HEK293 (cell line): ENCODE measurements at regions not wholly inside any gene's neighbourhood (a gene's known extent, or its start where the extent isn't known, plus 50 kb on each side); places are given as distances from the start of the nearest gene placed in this dataset.

Experiments
- CTCF ChIA-PET: fragments of 350-600 bp; formaldehyde crosslinking; extraction: SDS; loops from one replicate; lab custom pipeline; 2021; ENCODE audit warnings: antibody characterized with exemption; lab: Yijun Ruan, JAX
- POLR2A ChIA-PET: fragments of 300-600 bp; formaldehyde crosslinking; extraction: SDS; loops from one replicate; lab custom pipeline; 2020; ENCODE audit warnings: antibody characterized with exemption, inconsistent platforms; lab: Yijun Ruan, JAX
- H3K27ac ChIP-seq: fragments of 200-500 bp; sonication (Bioruptor generic); 2 replicates; pipeline ENCODE4 v1.5.1; 2014; ENCODE audit warnings: low read depth, low read length, control low read depth, inconsistent platforms; ENCODE audit errors: extremely low read depth
- H3K36me3 ChIP-seq, 2 experiments: fragments of 200-500 bp in 1 of 2; sonication (Bioruptor generic) in 1 of 2; 1 replicate in 1 of 2; 2 replicates in 1 of 2; pipeline ENCODE4 v1.5.1; 2014 to 2017; ENCODE audit warnings: inconsistent platforms in 2 of 2, low read length in 2 of 2; ENCODE audit not compliant: control insufficient read depth in 2 of 2, insufficient read depth in 1 of 2
- H3K4me1 ChIP-seq: fragments of 200-500 bp; sonication (Bioruptor generic); 2 replicates; pipeline ENCODE4 v1.5.1; 2014; ENCODE audit warnings: mild to moderate bottlenecking, low read length, inconsistent platforms; ENCODE audit not compliant: control insufficient read depth, insufficient read depth
- H3K4me3 ChIP-seq: 2 replicates; pipeline ENCODE4 v1.5.1; 2011; ENCODE audit warnings: low read depth, mild to moderate bottlenecking, control low read depth, low read length, moderate library complexity
- H3K9me3 ChIP-seq: fragments of 200-500 bp; sonication (Bioruptor generic); 2 replicates; pipeline ENCODE4 v1.5.1; 2014; ENCODE audit warnings: low read depth, low read length, inconsistent platforms; ENCODE audit not compliant: control insufficient read depth, insufficient read depth
- BCL11A ChIP-seq: fragments of 450-650 bp; formaldehyde crosslinking; IDR thresholded peaks from 2 replicates; pipeline ENCODE4 v1.5.1; 2016; ENCODE audit warnings: low read depth, missing biosample characterization, missing genetic modification characterization
- KLF17 ChIP-seq: fragments of 450-650 bp; formaldehyde crosslinking; IDR thresholded peaks from 2 replicates; pipeline ENCODE4 v1.5.1; 2016; ENCODE audit warnings: missing biosample characterization, missing genetic modification characterization
- PRDM2 ChIP-seq: fragments of 450-650 bp; formaldehyde crosslinking; IDR thresholded peaks from 2 replicates; pipeline ENCODE4 v1.5.1; 2016; ENCODE audit warnings: missing biosample characterization, missing genetic modification characterization, borderline replicate concordance
- SP3 ChIP-seq: fragments of 450-650 bp; formaldehyde crosslinking; IDR thresholded peaks from 2 replicates; pipeline ENCODE4 v1.5.1; 2016; ENCODE audit warnings: missing biosample characterization, missing genetic modification characterization
- SP7 ChIP-seq: fragments of 450-650 bp; formaldehyde crosslinking; IDR thresholded peaks from 2 replicates; pipeline ENCODE4 v1.5.1; 2016; ENCODE audit warnings: missing biosample characterization, missing genetic modification characterization
- ZBTB48 ChIP-seq: fragments of 450-650 bp; formaldehyde crosslinking; IDR thresholded peaks from 2 replicates; pipeline ENCODE4 v1.5.1; 2016; ENCODE audit warnings: missing biosample characterization, missing genetic modification characterization
- ZFP69B ChIP-seq: fragments of 450-650 bp; formaldehyde crosslinking; IDR thresholded peaks from 2 replicates; pipeline ENCODE4 v1.5.1; 2016; ENCODE audit warnings: missing biosample characterization, missing genetic modification characterization
- ZIC2 ChIP-seq: fragments of 450-650 bp; formaldehyde crosslinking; IDR thresholded peaks from 2 replicates; pipeline ENCODE4 v1.5.1; 2016; ENCODE audit warnings: missing biosample characterization, missing genetic modification characterization
- ZNF155 ChIP-seq: fragments of 450-650 bp; formaldehyde crosslinking; IDR thresholded peaks from 2 replicates; pipeline ENCODE4 v1.5.1; 2016; ENCODE audit warnings: missing biosample characterization, missing genetic modification characterization
- ZNF157 ChIP-seq: fragments of 450-650 bp; formaldehyde crosslinking; IDR thresholded peaks from 2 replicates; pipeline ENCODE4 v1.5.1; 2016; ENCODE audit warnings: missing biosample characterization, missing genetic modification characterization
- ZNF211 ChIP-seq: fragments of 450-650 bp; formaldehyde crosslinking; IDR thresholded peaks from 2 replicates; pipeline ENCODE4 v1.5.1; 2016; ENCODE audit warnings: low read depth, missing biosample characterization, missing genetic modification characterization
- ZNF426 ChIP-seq: fragments of 450-650 bp; formaldehyde crosslinking; IDR thresholded peaks from 2 replicates; pipeline ENCODE4 v1.5.1; 2017; ENCODE audit warnings: missing biosample characterization, missing genetic modification characterization, mild to moderate bottlenecking, inconsistent platforms, moderate library complexity
- ZNF488 ChIP-seq: fragments of 450-650 bp; formaldehyde crosslinking; IDR thresholded peaks from 2 replicates; pipeline ENCODE4 v1.5.1; 2016; ENCODE audit warnings: missing biosample characterization, missing genetic modification characterization
- ZNF548 ChIP-seq: fragments of 450-650 bp; formaldehyde crosslinking; IDR thresholded peaks from 2 replicates; pipeline ENCODE4 v1.5.1; 2016; ENCODE audit warnings: missing biosample characterization, missing genetic modification characterization
- ZNF560 ChIP-seq: fragments of 450-650 bp; formaldehyde crosslinking; IDR thresholded peaks from 2 replicates; pipeline ENCODE4 v1.5.1; 2017; ENCODE audit warnings: missing biosample characterization, missing genetic modification characterization, borderline replicate concordance
- ZNF600 ChIP-seq: fragments of 450-650 bp; formaldehyde crosslinking; IDR thresholded peaks from 2 replicates; pipeline ENCODE4 v1.5.1; 2016; ENCODE audit warnings: missing biosample characterization, missing genetic modification characterization
- ZNF610 ChIP-seq: fragments of 450-650 bp; formaldehyde crosslinking; IDR thresholded peaks from 2 replicates; pipeline ENCODE4 v1.5.1; 2016; ENCODE audit warnings: missing biosample characterization, missing genetic modification characterization, borderline replicate concordance
- ZNF701 ChIP-seq: fragments of 450-650 bp; formaldehyde crosslinking; IDR thresholded peaks from 2 replicates; pipeline ENCODE4 v1.5.1; 2016; ENCODE audit warnings: missing biosample characterization, missing genetic modification characterization
- ZNF785 ChIP-seq: fragments of 450-650 bp; formaldehyde crosslinking; IDR thresholded peaks from 2 replicates; pipeline ENCODE4 v1.5.1; 2016; ENCODE audit warnings: missing biosample characterization, missing genetic modification characterization
- ZNF792 ChIP-seq: fragments of 450-650 bp; formaldehyde crosslinking; IDR thresholded peaks from 2 replicates; pipeline ENCODE4 v1.5.1; 2016; ENCODE audit warnings: missing biosample characterization, missing genetic modification characterization
- ZSCAN16 ChIP-seq: fragments of 450-650 bp; formaldehyde crosslinking; IDR thresholded peaks from 2 replicates; pipeline ENCODE4 v1.5.1; 2016; ENCODE audit warnings: missing biosample characterization, missing genetic modification characterization

- H3K4me1 ChIP-seq = no peaks in the 10 kb centered on the region
- H3K9me3 ChIP-seq = no peaks in the 10 kb centered on the region
- H3K27ac ChIP-seq = no peak overlapping the region
- H3K36me3 ChIP-seq = no peaks in the 10 kb centered on the region
- ChIA-PET CTCF (interaction anchor here (0.6 kb wide), 1 partner anchor 128 kb away, joined by 3 read pairs; no protein-coding TSS in a partner anchor), POLR2A (no interaction called here)
- no peak for TF ChIP-seq ZNF211 (tag by site-specific recombination)
- TF ChIP-seq ZNF155 = no peak
- TF ChIP-seq BCL11A (tag by site-specific recombination) = no peak
- TF ChIP-seq ZSCAN16 = no peak
- no peak for TF ChIP-seq ZNF488 (tag by site-specific recombination)
- TF ChIP-seq ZNF610 = no peak
- no peak for TF ChIP-seq PRDM2
- TF ChIP-seq ZNF157 = no peak
- TF ChIP-seq ZNF560 (tag by site-specific recombination) = no peak
- TF ChIP-seq ZNF600 (tag by site-specific recombination) = no peak
- TF ChIP-seq ZNF785 (tag by site-specific recombination) = no peak
- TF ChIP-seq ZNF426 (tag by site-specific recombination) = no peak
- TF ChIP-seq ZIC2 (tag by site-specific recombination) = no peak
- TF ChIP-seq ZNF701 (tag by site-specific recombination) = no peak
- no peak for TF ChIP-seq SP7 (tag by site-specific recombination)
- TF ChIP-seq ZNF548 (tag by site-specific recombination) = no peak
- no peak for TF ChIP-seq KLF17 (tag by site-specific recombination)
- no peak for TF ChIP-seq ZBTB48
- no peak for TF ChIP-seq ZFP69B (tag by site-specific recombination)
- no peak for TF ChIP-seq SP3 (tag by site-specific recombination)
- no peak overlapping the region for H3K4me3 ChIP-seq
Measured at GRCh38 chr4:24055623-24056022, 165.8 kb upstream of the PPARGC1A start.

GRCh38 chr4:24054910-24055309 is 165.1 kb upstream of the PPARGC1A start:
- no peak overlapping the region for H3K4me3 ChIP-seq
- TF ChIP-seq ZNF792 (tag by site-specific recombination) = no peak
- TF ChIP-seq, all 188 proteins: peak for 0
- ChIA-PET CTCF (no interaction called here), POLR2A (no interaction called here)
- no peaks in the 10 kb centered on the region for H3K4me1 ChIP-seq
- H3K36me3 ChIP-seq = no peaks in the 10 kb centered on the region
- no peak overlapping the region for H3K27ac ChIP-seq
- no peaks in the 10 kb centered on the region for H3K9me3 ChIP-seq
